H1 (cell line): ENCODE measurements at regions not wholly inside any gene's neighbourhood (a gene's known extent, or its start where the extent isn't known, plus 50 kb on each side); places are given as distances from the start of the nearest gene placed in this dataset.

Source experiments
- BRCA1 ChIP-seq: IDR thresholded peaks from 2 replicates; pipeline ENCODE4 v1.6.1; 2012; ENCODE audit warnings: low read depth, low read length, improper control_type of control experiment
- CTCF ChIP-seq, 3 experiments: IDR thresholded peaks; 1 replicate in 2 of 3; 2 replicates in 1 of 3; pipeline versions ENCODE4 v1.5.1 to v1.6.1; 2011; ENCODE audit warnings: low read length in 3 of 3, mild to moderate bottlenecking in 3 of 3, inconsistent platforms in 2 of 3, low read depth in 1 of 3, moderate library complexity in 1 of 3; ENCODE audit not compliant: insufficient read depth in 1 of 3; ENCODE audit errors: control extremely low read depth in 1 of 3
- MAFK ChIP-seq: IDR thresholded peaks from 2 replicates; pipeline ENCODE4 v1.6.1; 2012; ENCODE audit warnings: low read depth, mild to moderate bottlenecking, improper control_type of control experiment, low read length
- MAX ChIP-seq: IDR thresholded peaks from 2 replicates; pipeline ENCODE4 v1.6.1; 2012; ENCODE audit warnings: inconsistent platforms
- PHF8 ChIP-seq: fragments of 200-600 bp; sonication (generic); conservative IDR thresholded peaks from 2 replicates; pipeline ENCODE4 v1.7.1; 2012; ENCODE audit warnings: low read depth, mild to moderate bottlenecking, inconsistent platforms, low read length, moderate library complexity
- RAD21 ChIP-seq, 2 experiments: IDR thresholded peaks in 1 of 2; conservative IDR thresholded peaks in 1 of 2; 2 replicates each; pipeline ENCODE4 v1.6.1; 2011; ENCODE audit warnings: low read depth in 2 of 2, low read length in 2 of 2, improper control_type of control experiment in 1 of 2, inconsistent platforms in 1 of 2, mild to moderate bottlenecking in 1 of 2, moderate library complexity in 1 of 2
- TCF12 ChIP-seq: IDR thresholded peaks from 2 replicates; pipeline ENCODE4 v1.6.1; 2011; ENCODE audit warnings: low read depth, mild to moderate bottlenecking, low read length

GRCh38 chr18:75859533-75859932 is 432.0 kb upstream of the SMIM21 start:
- no peak for TF ChIP-seq TCF12
- TF ChIP-seq MAX, result no peak
- TF ChIP-seq PHF8, result no peak
- no peak for TF ChIP-seq MAFK
- no peak for TF ChIP-seq CTCF (IDR thresholded peaks at IDR 0.05; ENCODE audit: control extremely low read depth in 1 of 3, insufficient read depth in 1 of 3, low read depth in 1 of 3, low read length in 3 of 3)
- TF ChIP-seq BRCA1, result no peak
- TF ChIP-seq RAD21 (IDR thresholded peaks at IDR 0.05 in 1 of 2, conservative IDR thresholded peaks at IDR 0.05 in 1 of 2; ENCODE audit: low read depth in 2 of 2, low read length in 2 of 2), result no peak
